ENCODE measurements at regions not wholly inside any gene's neighbourhood (a gene's known extent, or its start where the extent isn't known, plus 50 kb on each side); places are given as distances from the start of the nearest gene placed in this dataset.

GRCh38 chr6:132096245-132096644 lies 145.1 kb upstream of the CCN2 start:
- no peak for DNase-seq (ENCODE audit: low read depth in 2 of 2)
- no peak overlapping the region for H3K4me3 ChIP-seq (replicated peaks in 1 of 2; ENCODE audit: low read depth in 2 of 2, low read length in 2 of 2)
- TF ChIP-seq CTCF (IDR thresholded peaks at IDR 0.05; ENCODE audit: low read depth, low read length) = no peak

- no peak for DNase-seq (ENCODE audit: low read depth in 2 of 2)
- no peak for TF ChIP-seq CTCF (IDR thresholded peaks at IDR 0.05; ENCODE audit: low read depth, low read length)
- no peak overlapping the region for H3K4me3 ChIP-seq (replicated peaks in 1 of 2; ENCODE audit: low read depth in 2 of 2, low read length in 2 of 2)
Observed at GRCh38 chr6:132089173-132089572, 138.0 kb upstream of the CCN2 start.

GRCh38 chr6:132088150-132088549 lies 137.0 kb upstream of the CCN2 start:
- TF ChIP-seq CTCF (IDR thresholded peaks at IDR 0.05; ENCODE audit: low read depth, low read length) = no peak
- no peak overlapping the region for H3K4me3 ChIP-seq (replicated peaks in 1 of 2; ENCODE audit: low read depth in 2 of 2, low read length in 2 of 2)
- no peak for DNase-seq (ENCODE audit: low read depth in 2 of 2)

GRCh38 chr6:132087391-132087790 lies 136.2 kb upstream of the CCN2 start:
- peak; percentile 67 to 77 for DNase-seq (ENCODE audit: low read depth in 2 of 2)
- no peak overlapping the region for H3K4me3 ChIP-seq (replicated peaks in 1 of 2; ENCODE audit: low read depth in 2 of 2, low read length in 2 of 2)
- TF ChIP-seq CTCF (IDR thresholded peaks at IDR 0.05; ENCODE audit: low read depth, low read length) = no peak

- TF ChIP-seq CTCF (IDR thresholded peaks at IDR 0.05; ENCODE audit: low read depth, low read length) = no peak
- peak in 1 of 2 donors; percentile 56 for DNase-seq (ENCODE audit: low read depth in 2 of 2)
- no peak overlapping the region for H3K4me3 ChIP-seq (replicated peaks in 1 of 2; ENCODE audit: low read depth in 2 of 2, low read length in 2 of 2)
Observed at GRCh38 chr6:132085731-132086130, 134.6 kb upstream of the CCN2 start.

- H3K4me3 ChIP-seq (replicated peaks in 1 of 2; ENCODE audit: low read depth in 2 of 2, low read length in 2 of 2) = no peak overlapping the region
- DNase-seq (ENCODE audit: low read depth in 2 of 2) = peak; percentile 93 to 98
- no peak for TF ChIP-seq CTCF (IDR thresholded peaks at IDR 0.05; ENCODE audit: low read depth, low read length)
Observed at GRCh38 chr6:132084811-132085509, 133.8 kb upstream of the CCN2 start.

GRCh38 chr6:132082421-132082820 lies 131.2 kb upstream of the CCN2 start:
- H3K4me3 ChIP-seq (replicated peaks in 1 of 2; ENCODE audit: low read depth in 2 of 2, low read length in 2 of 2) = no peak overlapping the region
- no peak for DNase-seq (ENCODE audit: low read depth in 2 of 2)
- TF ChIP-seq CTCF (IDR thresholded peaks at IDR 0.05; ENCODE audit: low read depth, low read length) = no peak

Measured in cardiac fibroblast (primary cell).